WTC11 (cell line): ENCODE measurements at regions not wholly inside any gene's neighbourhood (a gene's known extent, or its start where the extent isn't known, plus 50 kb on each side); places are given as distances from the start of the nearest gene placed in this dataset.

Source experiments
- ATAC-seq: fragments of 200-7000 bp; cut with Tn5 transposase; 2 replicates; pipeline ENCODE4 v1.10.0; 2021; ENCODE audit warnings: mild to moderate bottlenecking, moderate library complexity
- CTCF ChIA-PET: fragments of 300-600 bp; sonication (Branson Sonifier 250); formaldehyde crosslinking; loops from one replicate; lab custom pipeline; 2021; ENCODE audit warnings: antibody characterized with exemption; lab: Charles Lee
- POLR2A ChIA-PET: fragments of 350-600 bp; sonication (Branson Sonifier 250); formaldehyde crosslinking; loops from one replicate; lab custom pipeline; 2021; ENCODE audit warnings: antibody characterized with exemption; lab: Charles Lee
- DNase-seq: peaks from one replicate; pipeline ENCODE4 v3.0.0; 2021; ENCODE audit warnings: low spot score
- H3K27ac Mint-ChIP-seq: 2 replicates; pipeline ENCODE4 v1.8.0; 2021; ENCODE audit warnings: mixed read lengths
- H3K27me3 Mint-ChIP-seq: 2 replicates; pipeline ENCODE4 v1.8.0; 2021; ENCODE audit warnings: low read depth, mild to moderate bottlenecking, moderate library complexity, mixed read lengths
- H3K36me3 Mint-ChIP-seq: 2 replicates; pipeline ENCODE4 v1.8.0; 2021; ENCODE audit warnings: mixed read lengths
- H3K4me1 Mint-ChIP-seq: 2 replicates; pipeline ENCODE4 v1.8.0; 2022; ENCODE audit warnings: mixed read lengths
- H3K4me3 Mint-ChIP-seq: 2 replicates; pipeline ENCODE4 v1.8.0; 2021; ENCODE audit warnings: mild to moderate bottlenecking, moderate library complexity, mixed read lengths
- H3K9me3 Mint-ChIP-seq: 2 replicates; pipeline ENCODE4 v1.8.0; 2021; ENCODE audit warnings: mixed read lengths
- ATF1 ChIP-seq: sonication (generic); formaldehyde crosslinking; IDR thresholded peaks from 2 replicates; pipeline ENCODE4 v1.8.1; 2023; ENCODE audit warnings: mild to moderate bottlenecking, moderate library complexity, missing genetic modification reagents
- ATF2 ChIP-seq: sonication (generic); formaldehyde crosslinking; IDR thresholded peaks from 2 replicates; pipeline ENCODE4 v1.8.1; 2022; ENCODE audit warnings: low read depth, missing genetic modification reagents, borderline replicate concordance
- ATF3 ChIP-seq: sonication (generic); formaldehyde crosslinking; conservative IDR thresholded peaks from 2 replicates; pipeline ENCODE4 v1.8.1; 2022; ENCODE audit warnings: mild to moderate bottlenecking, missing genetic modification reagents
- E2F4 ChIP-seq: sonication (generic); formaldehyde crosslinking; IDR thresholded peaks from 2 replicates; pipeline ENCODE4 v1.8.1; 2022; ENCODE audit warnings: low read depth, mild to moderate bottlenecking, moderate library complexity, missing genetic modification reagents, borderline replicate concordance
- E2F5 ChIP-seq: sonication (generic); formaldehyde crosslinking; IDR thresholded peaks from 2 replicates; pipeline ENCODE4 v1.8.1; 2022; ENCODE audit warnings: mild to moderate bottlenecking, moderate library complexity, missing genetic modification reagents
- EMX1 ChIP-seq: fragments of 250-450 bp; sonication (Bioruptor Pico); IDR thresholded peaks from 2 replicates; pipeline ENCODE4 v1.8.0; 2021; ENCODE audit warnings: mild to moderate bottlenecking
- ESRRA ChIP-seq: sonication (generic); formaldehyde crosslinking; IDR thresholded peaks from 2 replicates; pipeline ENCODE4 v1.8.1; 2022; ENCODE audit warnings: mild to moderate bottlenecking, missing genetic modification reagents, borderline replicate concordance
- HMGXB4 ChIP-seq: sonication (generic); formaldehyde crosslinking; IDR thresholded peaks from 2 replicates; pipeline ENCODE4 v1.8.1; 2023; ENCODE audit warnings: mild to moderate bottlenecking, moderate library complexity, missing genetic modification reagents
- MAX ChIP-seq: sonication (generic); formaldehyde crosslinking; IDR thresholded peaks from 2 replicates; pipeline ENCODE4 v1.8.0; 2022; ENCODE audit warnings: mild to moderate bottlenecking, missing genetic modification reagents
- MYBL2 ChIP-seq: sonication (generic); formaldehyde crosslinking; IDR thresholded peaks from 2 replicates; pipeline ENCODE4 v1.8.1; 2023; ENCODE audit warnings: mild to moderate bottlenecking, moderate library complexity, missing genetic modification reagents
- NFE2L1 ChIP-seq: sonication (generic); formaldehyde crosslinking; IDR thresholded peaks from 2 replicates; pipeline ENCODE4 v1.8.1; 2023; ENCODE audit warnings: missing genetic modification reagents
- NFYB ChIP-seq: sonication (generic); formaldehyde crosslinking; conservative IDR thresholded peaks from 2 replicates; pipeline ENCODE4 v1.8.0; 2022; ENCODE audit warnings: low read depth, missing genetic modification reagents
- NR2C2 ChIP-seq: sonication (generic); formaldehyde crosslinking; IDR thresholded peaks from 2 replicates; pipeline ENCODE4 v1.8.0; 2022; ENCODE audit warnings: mild to moderate bottlenecking, missing genetic modification reagents
- PREB ChIP-seq: sonication (generic); formaldehyde crosslinking; IDR thresholded peaks from 2 replicates; pipeline ENCODE4 v1.8.1; 2022; ENCODE audit warnings: mild to moderate bottlenecking, missing genetic modification reagents, moderate library complexity, borderline replicate concordance
- PRRX2 ChIP-seq: fragments of 250-450 bp; sonication (Bioruptor Pico); IDR thresholded peaks from 2 replicates; pipeline ENCODE4 v1.8.0; 2021; ENCODE audit warnings: mild to moderate bottlenecking
- RELA ChIP-seq: sonication (generic); formaldehyde crosslinking; IDR thresholded peaks from 2 replicates; pipeline ENCODE4 v1.8.1; 2022; ENCODE audit warnings: missing genetic modification reagents, mild to moderate bottlenecking, borderline replicate concordance
- SP1 ChIP-seq: sonication (generic); formaldehyde crosslinking; conservative IDR thresholded peaks from 2 replicates; pipeline ENCODE4 v1.8.1; 2022; ENCODE audit warnings: missing genetic modification reagents
- TCF7 ChIP-seq: sonication (generic); formaldehyde crosslinking; IDR thresholded peaks from 2 replicates; pipeline ENCODE4 v1.8.0; 2022; ENCODE audit warnings: mild to moderate bottlenecking, low read depth, missing genetic modification reagents, moderate library complexity
- ZMAT4 ChIP-seq: fragments of 250-450 bp; sonication (Bioruptor Pico); IDR thresholded peaks from 2 replicates; pipeline ENCODE4 v1.9.0; 2021; ENCODE audit warnings: mild to moderate bottlenecking
- ZNF121 ChIP-seq: sonication (generic); formaldehyde crosslinking; IDR thresholded peaks from 2 replicates; pipeline ENCODE4 v1.8.0; 2023; ENCODE audit warnings: missing genetic modification reagents
- ZNF219 ChIP-seq: sonication (generic); formaldehyde crosslinking; IDR thresholded peaks from 2 replicates; pipeline ENCODE4 v1.8.0; 2023; ENCODE audit warnings: missing genetic modification reagents, mild to moderate bottlenecking, borderline replicate concordance
- ZNF232 ChIP-seq: sonication (generic); formaldehyde crosslinking; IDR thresholded peaks from 2 replicates; pipeline ENCODE4 v1.8.0; 2022; ENCODE audit warnings: mild to moderate bottlenecking, missing genetic modification reagents
- ZNF263 ChIP-seq: sonication (generic); formaldehyde crosslinking; IDR thresholded peaks from 2 replicates; pipeline ENCODE4 v1.8.1; 2022; ENCODE audit warnings: low read depth, mild to moderate bottlenecking, moderate library complexity, missing genetic modification reagents
- ZNF317 ChIP-seq: sonication (generic); formaldehyde crosslinking; IDR thresholded peaks from 2 replicates; pipeline ENCODE4 v1.8.1; 2023; ENCODE audit warnings: low read depth, mild to moderate bottlenecking, moderate library complexity, missing genetic modification reagents, borderline replicate concordance

- peaks cover 3% of the 10 kb centered on the region for H3K36me3 Mint-ChIP-seq
- ATAC-seq (no peak), DNase-seq (no peak)
- ChIA-PET CTCF (no interaction called here), POLR2A (no interaction called here)
- no peaks in the 10 kb centered on the region for H3K4me1 Mint-ChIP-seq
- H3K27me3 Mint-ChIP-seq, result peaks cover 7% of the 10 kb centered on the region
- peaks cover 5% of the 10 kb centered on the region for H3K9me3 Mint-ChIP-seq
- no peak overlapping the region for H3K4me3 Mint-ChIP-seq
- H3K27ac Mint-ChIP-seq, result no peak overlapping the region
- TF ChIP-seq NFE2L1 (CRISPR knock-in tag) (no peak), ESRRA (CRISPR knock-in tag) (no peak)
- TF ChIP-seq, all 79 proteins: peak for 0
These were observed 59.5 kb upstream of the JDP2 start for GRCh38 chr14:75368333-75368732.

- H3K27me3 Mint-ChIP-seq, result peaks cover 6% of the 10 kb centered on the region
- no peaks in the 10 kb centered on the region for H3K4me1 Mint-ChIP-seq
- no peak for DNase-seq
- ChIA-PET CTCF (no interaction called here), POLR2A (no interaction called here)
- H3K9me3 Mint-ChIP-seq, result peaks cover 5% of the 10 kb centered on the region
- H3K4me3 Mint-ChIP-seq, result no peak overlapping the region
- H3K36me3 Mint-ChIP-seq, result peaks cover 3% of the 10 kb centered on the region
- no peak overlapping the region for H3K27ac Mint-ChIP-seq
- TF ChIP-seq ZNF219 (CRISPR knock-in tag), result no peak
- no peak for TF ChIP-seq RELA (CRISPR knock-in tag)
- no peak for TF ChIP-seq TCF7 (CRISPR knock-in tag)
- TF ChIP-seq ZNF263 (CRISPR knock-in tag), result no peak
- TF ChIP-seq SP1, result no peak
- no peak for TF ChIP-seq EMX1
- TF ChIP-seq ATF1, result no peak
- no peak for TF ChIP-seq MAX (CRISPR knock-in tag)
- TF ChIP-seq PREB (CRISPR knock-in tag), result no peak
- TF ChIP-seq PRRX2 (CRISPR knock-in tag), result no peak
- no peak for TF ChIP-seq ZNF121 (CRISPR knock-in tag)
- TF ChIP-seq ZMAT4 (CRISPR knock-in tag), result no peak
- no peak for TF ChIP-seq MYBL2 (CRISPR knock-in tag)
- no peak for TF ChIP-seq NR2C2 (CRISPR knock-in tag)
- no peak for ATAC-seq
These were observed 58.3 kb upstream of the JDP2 start for GRCh38 chr14:75369506-75369905.

- H3K27me3 Mint-ChIP-seq, result peaks cover 3% of the 10 kb centered on the region; the same call in 1 of the 2 replicates
- TF ChIP-seq HMGXB4 (CRISPR knock-in tag) (no peak), E2F4 (CRISPR knock-in tag) (no peak), NFYB (CRISPR knock-in tag) (no peak), ZNF232 (CRISPR knock-in tag) (no peak), PRRX2 (CRISPR knock-in tag) (no peak), ATF2 (CRISPR knock-in tag) (no peak), ATF3 (no peak), PREB (CRISPR knock-in tag) (no peak), ZNF317 (CRISPR knock-in tag) (no peak), E2F5 (CRISPR knock-in tag) (no peak)
These were observed 57.2 kb upstream of the JDP2 start for GRCh38 chr14:75370416-75371205.

More at GRCh38 chr14:75370416-75371205, 57.2 kb upstream of the JDP2 start:
- DNase-seq (no peak), ATAC-seq (no peak)
- ChIA-PET CTCF (no interaction called here), POLR2A (no interaction called here)
- Mint-ChIP-seq H3K36me3 (peaks cover 3% of the 10 kb centered on the region), H3K4me1 (no peaks in the 10 kb centered on the region), H3K27ac (no peak overlapping the region), H3K4me3 (no peak overlapping the region), H3K9me3 (peaks cover 5% of the 10 kb centered on the region)
